Spleen (tissue), 11 donors: ENCODE measurements at regions not wholly inside any gene's neighbourhood (a gene's known extent, or its start where the extent isn't known, plus 50 kb on each side); places are given as distances from the start of the nearest gene placed in this dataset.

Experiments
- DNase-seq: peaks from one replicate; pipeline ENCODE4 v3.0.0-alpha.2; 2020
- H3K27ac ChIP-seq, 8 donors: fragments of 200-600 bp; sonication (generic) in 7 of 8; 1 replicate in 4 of 8; 2 replicates in 4 of 8; pipeline versions ENCODE4 v1.5.0 to v1.8.0; 2016 to 2021; ENCODE audit warnings: inconsistent platforms in 4 of 8, mild to moderate bottlenecking in 4 of 8, moderate library complexity in 1 of 8
- H3K27me3 ChIP-seq, 7 donors: fragments of 200-600 bp; sonication (generic) in 6 of 7; replicated peaks in 1 of 7; 1 replicate in 4 of 7; 2 replicates in 3 of 7; pipeline versions ENCODE4 v1.5.0 to v1.8.0; 2016 to 2021; ENCODE audit warnings: inconsistent platforms in 3 of 7, mild to moderate bottlenecking in 1 of 7
- H3K36me3 ChIP-seq, 6 donors: fragments of 200-600 bp; sonication (generic) in 5 of 6; 1 replicate in 4 of 6; 2 replicates in 2 of 6; pipeline versions ENCODE4 v1.5.0 to v1.8.0; 2016 to 2021; ENCODE audit warnings: inconsistent platforms in 2 of 6
- H3K4me1 ChIP-seq, 6 donors: fragments of 200-600 bp; sonication (generic) in 5 of 6; 1 replicate in 3 of 6; 2 replicates in 3 of 6; pipeline versions ENCODE4 v1.5.0 to v1.8.0; 2016 to 2021; ENCODE audit warnings: inconsistent platforms in 3 of 6
- H3K4me3 ChIP-seq, 8 donors: fragments of 200-600 bp; sonication (generic) in 7 of 8; 1 replicate in 4 of 8; 2 replicates in 4 of 8; pipeline versions ENCODE4 v1.5.0 to v1.8.0; 2016 to 2021; ENCODE audit warnings: inconsistent platforms in 4 of 8, mild to moderate bottlenecking in 4 of 8, moderate library complexity in 2 of 8
- H3K9me3 ChIP-seq, 8 donors: fragments of 200-600 bp; sonication (generic) in 7 of 8; 1 replicate in 4 of 8; 2 replicates in 4 of 8; pipeline versions ENCODE4 v1.5.0 to v1.8.0; 2016 to 2021; ENCODE audit warnings: inconsistent platforms in 4 of 8
- CTCF ChIP-seq, 11 experiments: fragments of 200-600 bp in 7 of 11; fragments of 450-650 bp in 4 of 11; sonication (generic) in 4 of 11; IDR thresholded peaks in 8 of 11; conservative IDR thresholded peaks in 3 of 11; 1 replicate in 7 of 11; 2 replicates in 4 of 11; pipeline versions ENCODE4 v1.4.0 to v1.8.0; 2016 to 2021; ENCODE audit warnings: antibody characterized with exemption in 11 of 11, inconsistent platforms in 4 of 11, mild to moderate bottlenecking in 1 of 11
- POLR2A ChIP-seq, 3 donors: fragments of 450-650 bp; IDR thresholded peaks; one replicate each; pipeline ENCODE4 v1.5.1; 2017; ENCODE audit warnings: antibody characterized with exemption in 3 of 3, mild to moderate bottlenecking in 1 of 3
- POLR2AphosphoS5 ChIP-seq, 3 donors: sonication (generic); formaldehyde crosslinking; IDR thresholded peaks; one replicate each; pipeline ENCODE4 v1.5.1; 2017; ENCODE audit warnings: antibody characterized with exemption in 3 of 3
- WGBS, 5 donors: extraction: QIAGEN DNeasy Blood & Tissue Kit in 3 of 5; methylation state at CpG; one replicate each; pipeline versions ENCODE4 v1.1.5 to v1.1.7; 2013 to 2018; 5-methylcytosine and 5-hydroxymethylcytosine counted together
- intact Hi-C: fragments of 100-400 bp; cut with DNase I; formaldehyde crosslinking; loops from one replicate; pipeline ENCODE4 v1.15.0; 2023; ENCODE audit warnings: low total_unique reads
- donor health status: healthy with polysubstance abuse.
- donor health status: DM: no; HTN: no; CAD: no; lungs with moderate emphysema.
- donor health status: DM: no; HTN: no; CAD: no.
- donor health status: Bipolar disorder and iron deficiency.
- donor health status: healthy.
- donor health status: DM: no; HTN: no; CAD: no.
- donor health status: DM: yes; HTN: yes; CAD: no.

DNA sequence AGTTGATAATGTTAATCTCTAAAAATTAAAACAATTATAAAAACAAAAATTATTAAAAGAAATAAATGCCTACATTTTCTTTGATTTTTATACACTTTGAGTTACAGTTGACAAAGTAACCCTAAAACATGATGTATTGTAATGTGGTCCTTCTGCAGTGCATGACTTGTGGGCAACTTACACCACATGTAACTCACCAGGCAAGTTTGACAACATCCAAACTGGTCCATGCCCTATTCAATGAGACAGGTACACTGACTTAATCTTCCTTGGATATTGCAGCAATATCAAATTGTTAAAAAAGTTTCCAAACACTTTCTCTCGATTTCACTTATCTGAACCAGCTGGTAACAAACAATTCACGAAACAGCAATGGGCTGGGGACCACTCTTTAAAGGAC lies 81.5 kb downstream of the FTHL17 start:
- Histone ChIP-seq H3K4me1 (no peaks in the 10 kb centered on the region), H3K27me3 (peaks cover 0 to 15% (median 0%) of the 10 kb centered on the region in 7 donors), H3K9me3 (no peaks in the 10 kb centered on the region), H3K27ac (no peak overlapping the region), H3K36me3 (no peaks in the 10 kb centered on the region), H3K4me3 (no peak overlapping the region)
- DNase-seq = no peak
- TF ChIP-seq POLR2A (IDR thresholded peaks at IDR 0.05) (no peak), CTCF (IDR thresholded peaks at IDR 0.05 in 8 of 11, conservative IDR thresholded peaks at IDR 0.05 in 3 of 11) (no peak), POLR2AphosphoS5 (IDR thresholded peaks at IDR 0.05) (no peak)
- intact Hi-C loops = no loop called here
- whole genome bisulfite sequencing, 5 donors = 56 to 94% (median 75%) methylated on average over 2 of the region's 2 CpGs

GRCh38 chrX:30982467-30982866 lies 89.4 kb downstream of the FTHL17 start:
- no peak overlapping the region for H3K4me3 ChIP-seq
- H3K9me3 ChIP-seq = no peaks in the 10 kb centered on the region
- H3K27me3 ChIP-seq = peaks cover 0 to 5% (median 0%) of the 10 kb centered on the region in 7 donors
- TF ChIP-seq POLR2AphosphoS5 (IDR thresholded peaks at IDR 0.05) = no peak
- no peak for TF ChIP-seq POLR2A (IDR thresholded peaks at IDR 0.05)
- no peak for TF ChIP-seq CTCF (IDR thresholded peaks at IDR 0.05 in 8 of 11, conservative IDR thresholded peaks at IDR 0.05 in 3 of 11)
- 29 to 61% (median 56%) methylated on average over 3 of the region's 3 CpGs for WGBS, 5 donors
- H3K4me1 ChIP-seq = no peaks in the 10 kb centered on the region
- no peaks in the 10 kb centered on the region for H3K36me3 ChIP-seq
- H3K27ac ChIP-seq = no peak overlapping the region
- no peak for DNase-seq
- intact Hi-C loops = no loop called here

DNA sequence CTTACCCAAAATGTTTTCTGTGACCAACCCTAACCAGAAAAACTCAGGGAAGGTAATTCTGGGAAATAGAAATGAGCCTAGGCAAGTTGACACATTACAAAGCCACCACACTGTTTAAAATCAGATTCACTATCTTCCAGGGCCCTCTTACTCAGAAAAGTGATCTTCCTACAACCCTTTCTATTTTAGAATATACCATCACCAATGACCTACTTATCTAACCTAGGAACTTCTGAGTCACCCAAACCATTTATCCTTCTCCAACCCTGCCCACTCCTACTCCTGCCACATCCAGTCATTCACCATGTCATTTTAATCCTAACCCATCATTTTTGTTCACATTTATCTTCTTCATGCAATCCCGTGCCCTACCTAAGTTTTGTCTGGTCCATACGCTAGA lies 89.9 kb downstream of the FTHL17 start:
- TF ChIP-seq CTCF (IDR thresholded peaks at IDR 0.05 in 8 of 11, conservative IDR thresholded peaks at IDR 0.05 in 3 of 11) (no peak), POLR2AphosphoS5 (IDR thresholded peaks at IDR 0.05) (no peak), POLR2A (IDR thresholded peaks at IDR 0.05) (no peak)
- Histone ChIP-seq H3K4me1 (no peaks in the 10 kb centered on the region), H3K27ac (no peak overlapping the region), H3K4me3 (no peak overlapping the region), H3K36me3 (no peaks in the 10 kb centered on the region), H3K27me3 (peaks cover 0 to 5% (median 0%) of the 10 kb centered on the region in 7 donors), H3K9me3 (no peaks in the 10 kb centered on the region)
- no peak for DNase-seq
- intact Hi-C loops = no loop called here
- 77 to 91% (median 85%) methylated on average over 2 of the region's 2 CpGs for WGBS, 5 donors

GRCh38 chrX:30979271-30979670 lies 90.2 kb upstream of the TAB3 start:
- no peak for TF ChIP-seq POLR2AphosphoS5 (IDR thresholded peaks at IDR 0.05)
- no peak for TF ChIP-seq POLR2A (IDR thresholded peaks at IDR 0.05)
- no peak for TF ChIP-seq CTCF (IDR thresholded peaks at IDR 0.05 in 8 of 11, conservative IDR thresholded peaks at IDR 0.05 in 3 of 11)
- Histone ChIP-seq H3K27ac (no peak overlapping the region), H3K4me1 (no peaks in the 10 kb centered on the region), H3K27me3 (no peaks in the 10 kb centered on the region), H3K9me3 (no peaks in the 10 kb centered on the region), H3K4me3 (no peak overlapping the region), H3K36me3 (no peaks in the 10 kb centered on the region)
- no peak for DNase-seq
- WGBS, 5 donors = 63 to 100% (median 85%) methylated on average over 1 of the region's 1 CpG
- intact Hi-C loops = no loop called here
